Activated B cell treated with CpG ODN at 0.5 μM for 24 hours (primary cell): ENCODE measurements at regions not wholly inside any gene's neighbourhood (a gene's known extent, or its start where the extent isn't known, plus 50 kb on each side); places are given as distances from the start of the nearest gene placed in this dataset.

Experiments
- ATAC-seq: fragments of 200-7000 bp; cut with Tn5 transposase; one replicate; pipeline ENCODE4 v1.10.0; 2021; ENCODE audit warnings: low read depth, mild to moderate bottlenecking, moderate library complexity
- CTCF ChIA-PET: fragments of 350-600 bp; sonication (Branson Sonifier 250); formaldehyde crosslinking; loops from one replicate; lab custom pipeline; 2021; ENCODE audit warnings: antibody characterized with exemption; lab: Charles Lee
- POLR2A ChIA-PET: fragments of 350-600 bp; sonication (Branson Sonifier 250); formaldehyde crosslinking; loops from one replicate; lab custom pipeline; 2021; ENCODE audit warnings: antibody characterized with exemption; lab: Charles Lee
- DNase-seq: peaks from one replicate; pipeline ENCODE4 v3.0.0; 2022
- H3K27ac Mint-ChIP-seq: one replicate; pipeline ENCODE4 v1.8.0; 2020; ENCODE audit warnings: mixed read lengths
- H3K27me3 Mint-ChIP-seq: one replicate; pipeline ENCODE4 v1.8.0; 2021; ENCODE audit warnings: mixed read lengths
- H3K36me3 Mint-ChIP-seq: one replicate; pipeline ENCODE4 v1.8.0; 2021; ENCODE audit warnings: low read depth, mixed read lengths
- H3K4me1 Mint-ChIP-seq: one replicate; pipeline ENCODE4 v1.8.0; 2021; ENCODE audit warnings: mixed read lengths
- H3K4me3 Mint-ChIP-seq: one replicate; pipeline ENCODE4 v1.8.0; 2020; ENCODE audit warnings: mild to moderate bottlenecking, mixed read lengths
- H3K9me3 Mint-ChIP-seq: one replicate; pipeline ENCODE4 v1.8.0; 2020; ENCODE audit warnings: mixed read lengths
- intact Hi-C: fragments of 100-400 bp; cut with micrococcal nuclease; formaldehyde crosslinking; loops from one replicate; pipeline ENCODE4 v1.15.1; 2024
- TF ChIP-seq, protein P1 (sequence below): fragments of 200-600 bp; IDR thresholded peaks from one replicate; pipeline ENCODE4 v1.8.0; 2022; ENCODE audit warnings: antibody characterized with exemption, mild to moderate bottlenecking

DNA sequence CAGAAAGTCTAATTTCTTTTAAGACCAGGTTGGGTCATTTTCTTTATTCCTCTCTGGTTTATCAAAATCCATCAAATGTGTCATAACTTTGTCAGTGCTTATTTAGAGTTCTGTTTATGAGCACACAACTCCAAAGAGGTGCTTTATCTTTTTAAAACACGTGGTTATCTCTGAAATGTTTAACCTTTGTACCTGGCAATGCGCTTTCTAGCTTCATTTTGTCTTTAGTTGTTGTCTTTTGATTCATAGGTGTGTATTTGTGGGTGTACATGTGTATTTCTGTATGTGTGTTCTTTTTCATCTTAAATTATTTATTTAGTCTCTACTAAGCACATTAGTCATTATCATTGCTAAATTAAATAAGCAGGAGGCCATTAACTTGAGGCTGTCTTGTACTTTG is 251.4 kb downstream of the JRKL start:
- Mint-ChIP-seq H3K36me3 (no peaks in the 10 kb centered on the region), H3K27me3 (no peaks in the 10 kb centered on the region), H3K4me1 (no peaks in the 10 kb centered on the region), H3K4me3 (no peak overlapping the region), H3K27ac (no peak overlapping the region), H3K9me3 (peaks cover 7% of the 10 kb centered on the region)
- ATAC-seq: no peak
- TF ChIP-seq, protein P1, sequence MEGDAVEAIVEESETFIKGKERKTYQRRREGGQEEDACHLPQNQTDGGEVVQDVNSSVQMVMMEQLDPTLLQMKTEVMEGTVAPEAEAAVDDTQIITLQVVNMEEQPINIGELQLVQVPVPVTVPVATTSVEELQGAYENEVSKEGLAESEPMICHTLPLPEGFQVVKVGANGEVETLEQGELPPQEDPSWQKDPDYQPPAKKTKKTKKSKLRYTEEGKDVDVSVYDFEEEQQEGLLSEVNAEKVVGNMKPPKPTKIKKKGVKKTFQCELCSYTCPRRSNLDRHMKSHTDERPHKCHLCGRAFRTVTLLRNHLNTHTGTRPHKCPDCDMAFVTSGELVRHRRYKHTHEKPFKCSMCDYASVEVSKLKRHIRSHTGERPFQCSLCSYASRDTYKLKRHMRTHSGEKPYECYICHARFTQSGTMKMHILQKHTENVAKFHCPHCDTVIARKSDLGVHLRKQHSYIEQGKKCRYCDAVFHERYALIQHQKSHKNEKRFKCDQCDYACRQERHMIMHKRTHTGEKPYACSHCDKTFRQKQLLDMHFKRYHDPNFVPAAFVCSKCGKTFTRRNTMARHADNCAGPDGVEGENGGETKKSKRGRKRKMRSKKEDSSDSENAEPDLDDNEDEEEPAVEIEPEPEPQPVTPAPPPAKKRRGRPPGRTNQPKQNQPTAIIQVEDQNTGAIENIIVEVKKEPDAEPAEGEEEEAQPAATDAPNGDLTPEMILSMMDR: no peak
- no peak for DNase-seq
- intact Hi-C loops: no loop called here
- POLR2A ChIA-PET: no interaction called here
- CTCF ChIA-PET: no interaction called here

GRCh38 chr11:96642583-96642982 is 252.8 kb downstream of the JRKL start:
- Mint-ChIP-seq H3K36me3 (no peaks in the 10 kb centered on the region), H3K27me3 (no peaks in the 10 kb centered on the region), H3K9me3 (peaks cover 3% of the 10 kb centered on the region), H3K4me3 (no peak overlapping the region), H3K4me1 (no peaks in the 10 kb centered on the region), H3K27ac (no peak overlapping the region)
- no peak for ATAC-seq
- POLR2A ChIA-PET: no interaction called here
- TF ChIP-seq, protein P1: no peak
- CTCF ChIA-PET: no interaction called here
- intact Hi-C loops: no loop called here
- no peak for DNase-seq

GRCh38 chr11:96643173-96643572 is 253.4 kb downstream of the JRKL start:
- TF ChIP-seq, protein P1: no peak
- Mint-ChIP-seq H3K27ac (no peak overlapping the region), H3K9me3 (no peaks in the 10 kb centered on the region), H3K36me3 (no peaks in the 10 kb centered on the region), H3K4me3 (no peak overlapping the region), H3K27me3 (no peaks in the 10 kb centered on the region), H3K4me1 (no peaks in the 10 kb centered on the region)
- POLR2A ChIA-PET: no interaction called here
- no peak for DNase-seq
- CTCF ChIA-PET: no interaction called here
- intact Hi-C loops: no loop called here
- ATAC-seq: no peak

DNA sequence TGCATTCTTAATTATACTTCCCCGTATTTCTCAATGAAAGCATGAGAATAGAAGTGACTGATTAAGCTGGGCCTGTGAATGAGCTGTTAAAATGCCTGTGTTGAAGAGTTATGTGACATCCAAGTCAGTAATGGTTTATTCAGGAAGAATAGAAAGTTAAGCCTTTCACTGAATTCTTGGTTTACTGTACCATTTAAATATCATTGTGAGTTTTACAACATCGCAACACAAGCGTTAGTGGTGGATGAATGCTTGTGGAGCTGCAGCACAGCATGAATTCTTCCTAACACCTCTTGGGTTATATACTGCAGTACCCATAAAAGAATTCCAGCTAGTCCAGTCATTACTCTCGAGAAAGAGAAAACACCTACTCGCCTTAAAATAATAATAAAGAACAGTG is 257.8 kb downstream of the JRKL start:
- DNase-seq (no peak), ATAC-seq (no peak)
- Mint-ChIP-seq H3K4me1 (no peaks in the 10 kb centered on the region), H3K36me3 (no peaks in the 10 kb centered on the region), H3K4me3 (no peak overlapping the region), H3K27me3 (no peaks in the 10 kb centered on the region), H3K9me3 (no peaks in the 10 kb centered on the region), H3K27ac (no peak overlapping the region)
- ChIA-PET POLR2A (no interaction called here), CTCF (no interaction called here)
- intact Hi-C loops: no loop called here
- TF ChIP-seq, protein P1: no peak

DNA sequence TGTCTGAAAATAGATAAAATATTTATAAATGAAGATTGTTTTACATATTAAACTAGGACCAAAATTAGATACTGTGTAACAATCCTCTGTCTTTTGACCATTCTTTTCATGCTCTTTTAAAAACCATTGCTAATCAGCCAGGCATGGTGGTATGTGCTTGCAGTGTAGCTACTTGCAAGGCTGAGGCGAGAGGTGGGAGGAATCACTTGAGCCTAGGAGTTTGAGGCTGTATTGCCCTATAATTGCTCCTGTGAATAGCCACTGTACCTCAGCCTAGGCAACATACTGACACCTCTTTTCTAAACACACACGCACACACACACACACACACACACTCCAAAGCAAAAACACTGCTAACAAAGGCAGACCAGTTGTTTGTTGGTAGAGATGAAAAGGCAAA is 259.2 kb downstream of the JRKL start:
- DNase-seq: no peak
- Mint-ChIP-seq H3K27me3 (no peaks in the 10 kb centered on the region), H3K27ac (no peak overlapping the region), H3K4me1 (no peaks in the 10 kb centered on the region), H3K4me3 (no peak overlapping the region), H3K9me3 (no peaks in the 10 kb centered on the region), H3K36me3 (no peaks in the 10 kb centered on the region)
- ChIA-PET CTCF (no interaction called here), POLR2A (no interaction called here)
- ATAC-seq: no peak
- intact Hi-C loops: no loop called here
- TF ChIP-seq, protein P1: no peak
